Testis (tissue), 2 donors: ENCODE measurements at regions not wholly inside any gene's neighbourhood (a gene's known extent, or its start where the extent isn't known, plus 50 kb on each side); places are given as distances from the start of the nearest gene placed in this dataset.
"Not testable (repeated sequence)": the region's sequence is repeated elsewhere in the genome, so short reads cannot be mapped to it uniquely, and the experiment has no call there.

Experiments used
- DNase-seq: peaks from one replicate; pipeline ENCODE4 v3.0.0-alpha.2; 2019
- H3K27ac ChIP-seq, 2 donors: fragments of 200-600 bp; sonication (generic); one replicate each; pipeline ENCODE4 v1.5.1; 2019
- H3K27me3 ChIP-seq: fragments of 200-600 bp; sonication (generic); one replicate; pipeline ENCODE4 v1.5.1; 2019
- H3K36me3 ChIP-seq: fragments of 200-600 bp; sonication (generic); one replicate; pipeline ENCODE4 v1.5.1; 2017; ENCODE audit warnings: low read depth; ENCODE audit errors: missing control alignments
- H3K4me1 ChIP-seq: fragments of 200-600 bp; sonication (generic); one replicate; pipeline ENCODE4 v1.5.1; 2019
- H3K4me3 ChIP-seq, 2 donors: fragments of 200-600 bp; sonication (generic); one replicate each; pipeline ENCODE4 v1.5.1; 2017 to 2019
- H3K9me3 ChIP-seq: fragments of 200-600 bp; sonication (generic); one replicate; pipeline ENCODE4 v1.5.1; 2017
- POLR2A ChIP-seq: fragments of 450-650 bp; IDR thresholded peaks from one replicate; pipeline ENCODE4 v1.6.1; 2017; ENCODE audit warnings: antibody characterized with exemption, mild to moderate bottlenecking, moderate library complexity
- WGBS, 2 donors: methylation state at CpG; one replicate each; pipeline ENCODE4 v1.1.5; 2018; 5-methylcytosine and 5-hydroxymethylcytosine counted together
- intact Hi-C: fragments of 100-400 bp; cut with DNase I; formaldehyde crosslinking; loops from one replicate; pipeline ENCODE4 v1.15.1; 2023; ENCODE audit warnings: low total_unique reads
- TF ChIP-seq, protein P1 (sequence below), 3 experiments: fragments of 450-650 bp in 2 of 3; fragments of 200-600 bp in 1 of 3; sonication (generic) in 1 of 3; IDR thresholded peaks; one replicate each; pipeline ENCODE4 v1.5.1; 2016 to 2019; ENCODE audit warnings: antibody characterized with exemption in 3 of 3, mild to moderate bottlenecking in 2 of 3, moderate library complexity in 1 of 3

DNA sequence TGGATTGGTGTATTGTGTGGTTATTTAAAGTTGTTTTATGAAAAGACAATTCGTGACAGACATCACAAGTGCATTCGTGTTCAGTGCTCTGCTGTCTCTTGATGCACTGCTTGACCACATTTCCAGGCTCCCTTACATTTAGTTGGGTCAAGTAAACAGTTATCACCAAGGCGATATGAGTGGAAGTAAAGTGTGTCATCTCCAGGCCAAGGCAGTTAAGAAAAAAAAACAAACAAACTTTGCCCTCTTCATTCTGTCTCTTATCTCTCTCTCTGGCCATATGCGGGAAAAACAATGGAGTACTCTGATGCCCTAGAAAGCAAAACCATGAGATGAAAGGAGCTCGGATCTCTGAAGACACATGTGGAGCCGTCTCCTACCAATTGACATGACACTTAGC is 131.1 kb downstream of the DSEL start:
- TF ChIP-seq POLR2A, result no peak
- TF ChIP-seq, protein P1, sequence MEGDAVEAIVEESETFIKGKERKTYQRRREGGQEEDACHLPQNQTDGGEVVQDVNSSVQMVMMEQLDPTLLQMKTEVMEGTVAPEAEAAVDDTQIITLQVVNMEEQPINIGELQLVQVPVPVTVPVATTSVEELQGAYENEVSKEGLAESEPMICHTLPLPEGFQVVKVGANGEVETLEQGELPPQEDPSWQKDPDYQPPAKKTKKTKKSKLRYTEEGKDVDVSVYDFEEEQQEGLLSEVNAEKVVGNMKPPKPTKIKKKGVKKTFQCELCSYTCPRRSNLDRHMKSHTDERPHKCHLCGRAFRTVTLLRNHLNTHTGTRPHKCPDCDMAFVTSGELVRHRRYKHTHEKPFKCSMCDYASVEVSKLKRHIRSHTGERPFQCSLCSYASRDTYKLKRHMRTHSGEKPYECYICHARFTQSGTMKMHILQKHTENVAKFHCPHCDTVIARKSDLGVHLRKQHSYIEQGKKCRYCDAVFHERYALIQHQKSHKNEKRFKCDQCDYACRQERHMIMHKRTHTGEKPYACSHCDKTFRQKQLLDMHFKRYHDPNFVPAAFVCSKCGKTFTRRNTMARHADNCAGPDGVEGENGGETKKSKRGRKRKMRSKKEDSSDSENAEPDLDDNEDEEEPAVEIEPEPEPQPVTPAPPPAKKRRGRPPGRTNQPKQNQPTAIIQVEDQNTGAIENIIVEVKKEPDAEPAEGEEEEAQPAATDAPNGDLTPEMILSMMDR (IDR thresholded peaks at IDR 0.05), result no peak
- intact Hi-C loops, result no loop called here
- Histone ChIP-seq H3K27ac (no peak overlapping the region), H3K36me3 (no peaks in the 10 kb centered on the region), H3K27me3 (no peaks in the 10 kb centered on the region), H3K9me3 (no peaks in the 10 kb centered on the region), H3K4me1 (no peaks in the 10 kb centered on the region), H3K4me3 (no peak overlapping the region)
- 50 to 60% methylated on average over 6 of the region's 6 CpGs for WGBS, 2 donors
- DNase-seq, result no peak

DNA sequence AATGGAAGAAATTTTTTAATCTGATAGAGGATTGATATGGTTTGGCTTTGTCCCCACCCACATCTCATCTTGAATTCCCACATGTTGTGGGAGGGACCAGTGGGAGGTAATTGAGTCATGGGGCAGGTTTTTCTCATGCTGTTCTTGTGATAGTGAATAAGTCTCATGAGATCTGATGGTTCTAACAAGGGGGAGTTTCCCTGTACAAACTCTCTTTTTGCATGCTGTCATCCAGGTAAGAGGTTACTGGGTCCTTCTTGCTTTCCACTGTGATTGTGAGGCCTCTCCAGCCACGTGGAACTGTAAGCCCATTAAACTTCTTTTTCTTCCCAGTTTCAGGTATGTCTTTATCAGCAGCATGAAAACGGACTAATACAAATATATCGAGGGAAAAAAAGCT is 132.5 kb downstream of the DSEL start:
- H3K4me3 ChIP-seq, H3K27ac ChIP-seq, H3K4me1 ChIP-seq, DNase-seq, H3K27me3 ChIP-seq, H3K9me3 ChIP-seq, H3K36me3 ChIP-seq, intact Hi-C loops: not testable (repeated sequence)
- 81 to 87% methylated on average over 3 of the region's 3 CpGs for WGBS, 2 donors

DNA sequence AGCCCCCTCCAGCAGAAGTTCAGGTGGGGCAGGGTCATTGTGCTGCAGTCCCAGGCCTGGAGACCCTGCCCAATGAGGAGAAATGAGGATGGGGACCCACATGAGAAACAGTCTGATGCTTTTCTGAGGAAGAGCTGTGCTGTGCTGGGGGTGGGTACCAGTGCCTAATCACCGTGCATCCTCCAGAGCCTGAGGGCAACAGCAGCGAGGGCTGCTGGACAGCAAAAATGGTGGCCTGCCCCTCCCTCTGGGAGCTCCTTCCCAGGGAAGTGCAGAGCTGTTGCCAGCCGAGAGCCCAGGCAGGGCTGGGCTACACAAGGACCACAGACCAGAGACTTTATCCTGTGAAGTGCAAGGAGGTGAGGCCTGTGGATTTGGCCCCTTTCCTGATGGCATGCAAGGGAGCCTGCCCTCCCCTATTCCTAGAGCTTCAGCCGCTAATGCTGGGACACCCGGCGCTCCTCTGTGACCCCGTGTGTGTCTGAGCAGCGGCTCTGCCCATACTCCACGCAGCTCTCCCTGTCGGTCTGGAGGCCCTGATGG is 134.8 kb downstream of the DSEL start:
- Histone ChIP-seq H3K4me3 (no peak overlapping the region), H3K27me3 (no peaks in the 10 kb centered on the region), H3K9me3 (no peaks in the 10 kb centered on the region), H3K4me1 (no peaks in the 10 kb centered on the region), H3K27ac (no peak overlapping the region), H3K36me3 (no peaks in the 10 kb centered on the region)
- TF ChIP-seq, protein P1 (IDR thresholded peaks at IDR 0.05), result no peak
- TF ChIP-seq POLR2A, result no peak
- WGBS, 2 donors, result 71 to 81% methylated on average over 9 to 10 of the region's 10 CpGs
- intact Hi-C loops, result no loop called here
- no peak for DNase-seq

DNA sequence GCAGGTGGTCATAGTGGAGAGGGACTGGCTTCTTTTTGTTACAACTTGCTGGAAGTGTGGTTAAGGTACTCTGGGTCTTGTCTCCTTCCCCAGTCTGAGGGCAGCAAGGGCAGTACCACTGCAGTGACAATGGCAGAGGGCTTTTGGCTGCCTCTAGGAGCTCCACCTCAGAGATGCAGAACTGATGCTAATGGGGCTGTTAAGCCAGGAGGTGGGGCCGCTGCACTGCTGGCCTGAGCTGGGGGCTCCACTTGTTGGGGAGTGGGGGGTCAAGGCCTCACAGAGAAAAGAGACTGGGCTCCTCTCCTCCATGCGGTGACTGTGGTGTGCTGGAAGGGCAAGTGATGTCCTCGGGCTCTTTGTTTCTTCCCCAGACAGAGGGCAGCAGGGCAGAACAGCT is 135.7 kb downstream of the DSEL start:
- no peak overlapping the region for H3K27ac ChIP-seq
- H3K4me1 ChIP-seq, result no peaks in the 10 kb centered on the region
- no peak overlapping the region for H3K4me3 ChIP-seq
- TF ChIP-seq, protein P1 (IDR thresholded peaks at IDR 0.05), result no peak
- TF ChIP-seq POLR2A, result no peak
- no peaks in the 10 kb centered on the region for H3K9me3 ChIP-seq
- H3K36me3 ChIP-seq, result no peaks in the 10 kb centered on the region
- 67 to 84% methylated on average over 2 to 3 of the region's 3 CpGs for WGBS, 2 donors
- no peaks in the 10 kb centered on the region for H3K27me3 ChIP-seq
- DNase-seq, result no peak
- intact Hi-C loops, result no loop called here

DNA sequence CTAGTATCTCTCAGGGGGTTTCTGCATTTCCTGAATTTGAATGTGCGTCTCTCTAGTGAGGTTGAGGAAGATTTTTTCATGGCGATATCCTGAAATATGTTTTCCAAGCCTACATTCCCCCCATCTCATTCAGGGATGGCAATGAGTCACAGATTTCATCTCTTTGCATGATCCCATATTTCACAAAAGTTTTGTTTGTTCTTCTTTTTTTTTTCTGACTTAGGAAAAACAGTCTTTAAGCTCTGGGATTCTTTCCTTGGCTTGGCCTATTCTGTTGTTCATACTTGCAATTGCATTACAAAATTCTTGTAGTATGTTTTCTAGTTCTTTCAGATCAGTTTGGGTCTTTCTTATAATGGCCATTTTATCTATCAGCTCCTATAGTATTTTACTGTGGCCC is 136.5 kb downstream of the DSEL start:
- no peaks in the 10 kb centered on the region for H3K27me3 ChIP-seq
- no peaks in the 10 kb centered on the region for H3K36me3 ChIP-seq
- no peaks in the 10 kb centered on the region for H3K4me1 ChIP-seq
- no peak overlapping the region for H3K27ac ChIP-seq
- no peaks in the 10 kb centered on the region for H3K9me3 ChIP-seq
- intact Hi-C loops, result no loop called here
- DNase-seq, result no peak
- no peak for TF ChIP-seq POLR2A
- TF ChIP-seq, protein P1 (IDR thresholded peaks at IDR 0.05), result no peak
- whole genome bisulfite sequencing, 2 donors, result 93 to 97% methylated on average over 2 of the region's 2 CpGs
- H3K4me3 ChIP-seq, result no peak overlapping the region
